ENCODE measurements at regions not wholly inside any gene's neighbourhood (a gene's known extent, or its start where the extent isn't known, plus 50 kb on each side); places are given as distances from the start of the nearest gene placed in this dataset.
A peak's percentile ranks its signal among the peaks of the same experiment; 100 is the strongest.

DNA sequence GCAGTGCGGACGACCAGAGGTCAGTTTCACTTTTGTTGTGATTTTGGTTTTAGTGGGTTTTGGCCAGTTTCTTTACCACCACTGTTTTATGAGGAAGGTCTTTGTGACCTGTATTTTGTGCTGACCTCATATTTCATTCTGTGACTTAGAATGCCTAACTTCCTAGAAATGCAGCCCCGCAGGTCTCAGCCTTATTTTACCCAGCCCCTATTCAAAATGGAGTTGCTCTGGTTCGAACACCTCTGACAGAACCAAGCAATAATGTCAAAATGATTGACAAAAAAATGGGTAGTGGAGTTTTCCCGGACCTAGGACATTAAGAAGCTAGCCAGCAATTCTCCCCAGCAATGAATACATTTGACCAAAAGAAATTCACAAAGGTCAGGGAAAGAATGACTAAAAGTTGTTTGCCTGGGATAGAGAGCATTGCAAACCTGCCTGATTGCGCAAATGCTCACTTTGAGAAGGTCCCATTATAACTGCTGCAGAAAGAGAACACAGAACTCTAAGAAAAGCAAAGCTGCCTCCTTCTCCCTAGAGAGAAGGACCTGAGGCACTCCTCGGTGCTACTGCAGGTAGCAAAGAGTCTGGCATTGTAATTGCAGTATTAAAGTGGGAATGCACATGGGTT, 288.8 kb downstream of the ADGB start:
- WGBS (ENCODE audit: insufficient coverage, low lambda C conversion rate): 100% methylated on average over 1 of the region's 7 CpGs
- no peak for DNase-seq
- no peak overlapping the region for H3K4me3 ChIP-seq (ENCODE audit: low read length)
- H3K4me1 ChIP-seq (ENCODE audit: control insufficient read depth, insufficient read depth, low read length): peaks cover 22% of the 10 kb centered on the region
- no peaks in the 10 kb centered on the region for H3K9me3 ChIP-seq (ENCODE audit: control insufficient read depth, low read depth, low read length)
- H3K36me3 ChIP-seq (ENCODE audit: control insufficient read depth, insufficient read depth, low read length): no peaks in the 10 kb centered on the region
- H3K27ac ChIP-seq (ENCODE audit: low read length): no peak overlapping the region
- no peaks in the 10 kb centered on the region for H3K27me3 ChIP-seq (ENCODE audit: control insufficient read depth, insufficient read depth, low read length)

DNA sequence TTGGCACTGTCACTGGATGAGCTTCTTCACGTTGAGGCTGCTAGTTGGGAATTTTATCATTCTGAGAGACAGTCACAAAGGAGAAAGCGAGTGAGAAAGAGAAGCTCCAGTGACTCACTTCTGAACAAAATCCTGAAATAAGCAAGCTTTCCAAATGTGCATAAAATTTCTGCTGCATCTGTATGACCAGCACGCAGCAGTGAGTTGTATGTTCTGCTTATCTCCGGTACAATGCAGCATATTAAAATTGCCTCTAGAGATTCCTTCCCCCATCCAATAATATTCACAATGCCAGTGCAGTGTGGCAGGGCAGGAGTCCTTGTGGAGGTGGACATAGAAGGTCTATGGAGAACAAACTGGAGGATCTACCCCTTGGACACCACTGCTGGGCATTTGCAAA, 290.5 kb downstream of the ADGB start:
- H3K9me3 ChIP-seq (ENCODE audit: control insufficient read depth, low read depth, low read length): no peaks in the 10 kb centered on the region
- no peaks in the 10 kb centered on the region for H3K36me3 ChIP-seq (ENCODE audit: control insufficient read depth, insufficient read depth, low read length)
- peaks cover 14% of the 10 kb centered on the region for H3K4me1 ChIP-seq (ENCODE audit: control insufficient read depth, insufficient read depth, low read length)
- no peak overlapping the region for H3K4me3 ChIP-seq (ENCODE audit: low read length)
- no peak for DNase-seq
- WGBS (ENCODE audit: insufficient coverage, low lambda C conversion rate): no CpG with 5 or more reads among the region's 4 CpGs
- H3K27me3 ChIP-seq (ENCODE audit: control insufficient read depth, insufficient read depth, low read length): no peaks in the 10 kb centered on the region
- H3K27ac ChIP-seq (ENCODE audit: low read length): no peak overlapping the region

DNA sequence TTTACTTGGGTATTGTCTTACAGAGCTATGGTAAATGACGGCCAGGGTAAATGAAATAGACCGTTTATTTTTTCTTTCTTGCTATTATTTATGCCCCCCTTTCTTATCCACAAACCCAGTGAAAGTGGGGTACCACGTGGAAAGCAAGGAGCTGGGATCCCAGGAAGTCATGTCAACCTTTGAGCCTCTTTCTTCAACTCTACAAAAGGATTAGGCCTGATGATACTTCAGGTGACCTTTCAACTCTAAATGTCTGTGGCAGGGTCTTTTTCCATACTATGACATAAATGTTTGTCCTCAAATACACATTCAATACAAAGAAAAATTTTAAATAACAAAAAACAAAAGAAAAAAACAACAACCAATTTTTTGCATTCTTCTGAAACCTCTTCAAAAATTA, 291.4 kb downstream of the ADGB start:
- no peaks in the 10 kb centered on the region for H3K27me3 ChIP-seq (ENCODE audit: control insufficient read depth, insufficient read depth, low read length)
- peaks cover 10% of the 10 kb centered on the region for H3K4me1 ChIP-seq (ENCODE audit: control insufficient read depth, insufficient read depth, low read length)
- no peak overlapping the region for H3K4me3 ChIP-seq (ENCODE audit: low read length)
- H3K9me3 ChIP-seq (ENCODE audit: control insufficient read depth, low read depth, low read length): no peaks in the 10 kb centered on the region
- DNase-seq: no peak
- no peaks in the 10 kb centered on the region for H3K36me3 ChIP-seq (ENCODE audit: control insufficient read depth, insufficient read depth, low read length)
- H3K27ac ChIP-seq (ENCODE audit: low read length): no peak overlapping the region
- no CpG with 5 or more reads among the region's 3 CpGs for WGBS (ENCODE audit: insufficient coverage, low lambda C conversion rate)

DNA sequence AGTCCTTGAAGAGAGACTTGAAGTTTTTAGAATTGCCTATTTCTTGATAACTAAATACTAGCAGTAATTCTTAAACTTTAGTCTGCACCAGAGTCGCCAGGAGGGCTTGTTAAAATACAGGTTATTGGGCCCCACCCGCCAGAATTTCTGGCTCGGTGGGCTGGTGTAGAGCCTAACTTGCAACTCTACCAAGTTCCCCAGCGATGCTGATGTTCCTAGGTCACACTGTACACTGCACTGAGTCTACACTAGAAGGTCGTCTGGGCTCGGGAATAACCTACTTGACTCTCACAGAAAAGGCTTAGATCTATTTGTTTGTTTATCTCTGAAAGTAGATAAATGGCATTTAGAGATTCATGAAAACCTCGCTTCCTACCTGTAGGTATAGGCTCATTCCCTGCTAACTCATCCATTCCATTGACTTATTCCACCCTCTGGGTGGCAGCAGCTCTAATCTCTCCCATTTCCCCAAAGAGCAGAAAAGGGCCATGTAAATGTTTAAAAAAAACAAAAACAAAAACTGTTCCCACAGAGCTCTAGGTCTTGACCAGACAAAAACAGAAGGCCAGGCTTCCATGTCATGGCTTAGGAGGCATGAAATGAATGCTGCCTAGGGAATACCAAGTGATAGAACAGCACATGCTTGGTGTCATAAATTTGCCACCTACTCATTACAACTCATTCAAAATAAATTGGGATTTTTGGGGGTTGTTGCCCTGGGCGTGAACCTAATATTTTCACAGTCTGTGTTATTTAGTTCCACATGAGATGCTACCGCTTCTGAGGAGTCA, 292.1 kb downstream of the ADGB start:
- no CpG with 5 or more reads among the region's 9 CpGs for WGBS (ENCODE audit: insufficient coverage, low lambda C conversion rate)
- H3K4me3 ChIP-seq (ENCODE audit: low read length): no peak overlapping the region

DNA sequence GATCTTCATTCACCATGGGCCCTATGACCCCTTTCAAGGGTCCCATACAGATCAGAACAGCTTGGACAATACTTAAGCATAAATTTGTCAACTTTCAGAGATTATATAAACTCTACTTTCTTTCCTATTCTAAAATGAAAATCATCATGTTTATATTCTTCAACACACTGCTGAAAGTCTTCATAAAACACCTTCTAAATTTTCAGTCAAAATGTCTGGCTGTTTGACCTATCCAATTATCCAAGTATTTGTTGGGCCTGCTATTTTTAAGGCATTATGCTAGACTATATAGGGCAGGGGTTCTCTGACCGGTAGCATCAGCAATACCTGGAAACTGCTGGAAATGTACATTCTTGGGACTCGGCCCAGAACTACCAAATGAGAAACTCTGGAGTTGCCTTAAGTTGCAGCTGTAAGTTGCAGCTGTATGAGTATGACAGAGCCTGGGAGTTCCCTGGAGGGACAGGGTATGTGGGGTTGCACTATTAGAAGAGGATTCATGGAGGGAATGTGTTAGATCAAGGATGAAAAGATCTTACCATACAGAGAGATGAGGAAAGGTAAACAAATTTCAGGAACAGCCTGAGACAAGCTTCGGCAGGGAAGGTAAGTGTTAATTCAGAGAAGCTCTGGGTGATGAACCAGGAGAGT, 293.0 kb downstream of the ADGB start:
- Histone ChIP-seq H3K4me3 (ENCODE audit: low read length) (no peak overlapping the region), H3K36me3 (ENCODE audit: control insufficient read depth, insufficient read depth, low read length) (no peaks in the 10 kb centered on the region), H3K4me1 (ENCODE audit: control insufficient read depth, insufficient read depth, low read length) (no peaks in the 10 kb centered on the region), H3K27me3 (ENCODE audit: control insufficient read depth, insufficient read depth, low read length) (no peaks in the 10 kb centered on the region), H3K27ac (ENCODE audit: low read length) (no peak overlapping the region), H3K9me3 (ENCODE audit: control insufficient read depth, low read depth, low read length) (no peaks in the 10 kb centered on the region)
- DNase-seq: no peak
- WGBS (ENCODE audit: insufficient coverage, low lambda C conversion rate): no CpG with 5 or more reads among the region's 3 CpGs

More for the DNA sequence above, 292.1 kb downstream of the ADGB start:
- H3K27ac ChIP-seq (ENCODE audit: low read length): no peak overlapping the region
- H3K27me3 ChIP-seq (ENCODE audit: control insufficient read depth, insufficient read depth, low read length): no peaks in the 10 kb centered on the region
- H3K9me3 ChIP-seq (ENCODE audit: control insufficient read depth, low read depth, low read length): no peaks in the 10 kb centered on the region
- no peak for DNase-seq
- peaks cover 5% of the 10 kb centered on the region for H3K4me1 ChIP-seq (ENCODE audit: control insufficient read depth, insufficient read depth, low read length)
- no peaks in the 10 kb centered on the region for H3K36me3 ChIP-seq (ENCODE audit: control insufficient read depth, insufficient read depth, low read length)

DNA sequence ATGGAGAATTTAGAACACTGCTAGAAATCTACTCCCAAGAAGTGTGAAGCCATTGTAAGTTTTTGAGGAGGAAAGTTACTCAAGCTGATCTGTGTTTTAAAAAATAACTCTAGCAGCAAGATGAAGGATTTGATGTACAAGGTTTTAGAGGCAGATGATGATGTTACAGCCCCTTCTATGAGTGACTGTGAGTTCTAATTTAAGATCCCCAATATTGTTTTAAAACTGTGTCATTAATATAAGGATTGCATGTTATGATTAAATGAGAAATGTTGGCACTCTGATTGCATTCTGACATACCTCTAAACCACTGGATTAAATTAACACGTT, 293.5 kb downstream of the ADGB start:
- no peaks in the 10 kb centered on the region for H3K27me3 ChIP-seq (ENCODE audit: control insufficient read depth, insufficient read depth, low read length)
- WGBS (ENCODE audit: insufficient coverage, low lambda C conversion rate): no CpG with 5 or more reads among the region's 1 CpG
- H3K36me3 ChIP-seq (ENCODE audit: control insufficient read depth, insufficient read depth, low read length): no peaks in the 10 kb centered on the region
- no peaks in the 10 kb centered on the region for H3K9me3 ChIP-seq (ENCODE audit: control insufficient read depth, low read depth, low read length)
- no peaks in the 10 kb centered on the region for H3K4me1 ChIP-seq (ENCODE audit: control insufficient read depth, insufficient read depth, low read length)
- DNase-seq: no peak
- H3K4me3 ChIP-seq (ENCODE audit: low read length): no peak overlapping the region
- no peak overlapping the region for H3K27ac ChIP-seq (ENCODE audit: low read length)

DNA sequence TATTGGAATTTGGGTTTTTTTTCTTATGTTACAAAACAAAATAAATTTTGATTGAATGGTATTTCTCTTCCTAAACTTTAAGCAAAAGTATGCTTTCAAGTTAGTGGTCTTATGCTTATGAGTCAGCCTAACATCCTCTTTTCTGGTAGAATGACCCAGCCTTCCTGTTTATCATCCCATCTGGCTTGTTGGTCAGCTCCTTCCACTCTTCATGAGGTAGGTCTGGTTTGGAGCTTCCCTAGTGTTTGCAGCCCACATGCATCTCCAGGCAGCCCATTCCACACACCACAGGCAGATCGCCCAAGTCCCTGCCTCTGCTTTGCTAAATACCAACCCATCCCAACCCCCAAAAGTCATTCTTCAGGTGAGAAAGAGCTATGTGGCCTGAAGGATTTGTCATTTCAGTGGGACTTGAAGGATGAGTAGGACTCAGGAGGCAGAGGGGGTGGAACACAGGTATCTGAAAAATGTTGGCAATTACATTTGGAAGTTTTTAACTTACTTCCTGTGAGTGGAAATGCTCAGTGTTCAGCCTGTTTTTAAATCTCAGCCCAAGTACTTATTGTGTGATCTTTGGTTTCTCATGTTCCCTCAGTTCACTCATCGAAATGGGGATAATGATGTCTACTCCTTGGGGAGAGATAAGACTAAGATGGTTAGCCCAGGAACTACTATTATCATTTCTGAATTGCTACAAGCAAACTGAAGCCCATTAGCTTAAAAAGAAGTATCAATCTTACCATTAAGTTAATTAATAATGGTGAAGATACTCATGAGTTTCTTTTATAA, 294.0 kb downstream of the ADGB start:
- Histone ChIP-seq H3K9me3 (ENCODE audit: control insufficient read depth, low read depth, low read length) (no peaks in the 10 kb centered on the region), H3K4me1 (ENCODE audit: control insufficient read depth, insufficient read depth, low read length) (no peaks in the 10 kb centered on the region), H3K27me3 (ENCODE audit: control insufficient read depth, insufficient read depth, low read length) (no peaks in the 10 kb centered on the region), H3K36me3 (ENCODE audit: control insufficient read depth, insufficient read depth, low read length) (no peaks in the 10 kb centered on the region), H3K4me3 (ENCODE audit: low read length) (no peak overlapping the region), H3K27ac (ENCODE audit: low read length) (no peak overlapping the region)
- DNase-seq: no peak
- WGBS (ENCODE audit: insufficient coverage, low lambda C conversion rate): no CpG with 5 or more reads among the region's 2 CpGs

DNA sequence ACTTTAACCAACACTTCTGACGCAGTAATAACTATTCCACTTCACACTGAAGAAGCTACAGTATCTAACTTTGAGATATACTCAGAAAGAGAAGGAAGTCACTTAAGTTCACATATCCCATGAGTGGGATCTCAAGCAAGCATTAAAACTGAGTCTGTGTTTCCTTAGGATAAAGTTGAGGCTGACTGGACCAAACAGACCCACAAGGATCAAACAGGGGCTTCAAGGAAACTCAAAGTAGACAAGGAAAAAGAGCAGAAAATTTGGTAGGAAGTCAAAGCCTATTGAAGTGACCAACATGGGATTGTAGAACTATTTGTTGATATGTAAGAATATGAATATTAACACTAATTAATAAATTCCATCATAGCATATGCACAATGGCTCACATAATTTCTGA, 294.9 kb downstream of the ADGB start:
- Histone ChIP-seq H3K4me3 (ENCODE audit: low read length) (no peak overlapping the region), H3K27ac (ENCODE audit: low read length) (no peak overlapping the region), H3K27me3 (ENCODE audit: control insufficient read depth, insufficient read depth, low read length) (no peaks in the 10 kb centered on the region), H3K9me3 (ENCODE audit: control insufficient read depth, low read depth, low read length) (no peaks in the 10 kb centered on the region), H3K36me3 (ENCODE audit: control insufficient read depth, insufficient read depth, low read length) (no peaks in the 10 kb centered on the region), H3K4me1 (ENCODE audit: control insufficient read depth, insufficient read depth, low read length) (no peaks in the 10 kb centered on the region)
- 86% methylated on average over 1 of the region's 1 CpG for WGBS (ENCODE audit: insufficient coverage, low lambda C conversion rate)
- no peak for DNase-seq

DNA sequence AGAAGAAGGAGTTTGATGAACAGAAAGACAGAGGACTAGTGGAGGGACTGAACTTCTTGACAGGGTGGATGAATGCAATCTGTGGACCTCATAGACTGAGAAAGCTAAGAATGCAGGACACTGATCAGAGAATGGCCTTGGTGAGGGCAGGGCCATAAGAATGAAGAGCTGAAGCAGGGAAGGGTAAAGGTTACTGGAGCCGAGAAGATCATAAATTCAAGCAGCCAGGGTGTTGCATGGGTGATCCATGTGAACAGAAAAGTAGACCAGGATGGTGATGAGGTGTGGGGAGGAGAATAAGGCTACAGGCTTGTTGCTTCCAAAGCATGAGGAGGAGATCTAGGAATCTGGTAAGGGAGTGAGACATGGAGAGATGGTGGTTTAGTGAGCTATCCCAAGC, 295.9 kb downstream of the ADGB start:
- 29% methylated on average over 1 of the region's 1 CpG for WGBS (ENCODE audit: insufficient coverage, low lambda C conversion rate)
- Histone ChIP-seq H3K27me3 (ENCODE audit: control insufficient read depth, insufficient read depth, low read length) (no peaks in the 10 kb centered on the region), H3K9me3 (ENCODE audit: control insufficient read depth, low read depth, low read length) (no peaks in the 10 kb centered on the region), H3K4me3 (ENCODE audit: low read length) (no peak overlapping the region), H3K4me1 (ENCODE audit: control insufficient read depth, insufficient read depth, low read length) (no peaks in the 10 kb centered on the region), H3K27ac (ENCODE audit: low read length) (no peak overlapping the region), H3K36me3 (ENCODE audit: control insufficient read depth, insufficient read depth, low read length) (no peaks in the 10 kb centered on the region)
- DNase-seq: peak in 1 of 2 donors; percentile 26

DNA sequence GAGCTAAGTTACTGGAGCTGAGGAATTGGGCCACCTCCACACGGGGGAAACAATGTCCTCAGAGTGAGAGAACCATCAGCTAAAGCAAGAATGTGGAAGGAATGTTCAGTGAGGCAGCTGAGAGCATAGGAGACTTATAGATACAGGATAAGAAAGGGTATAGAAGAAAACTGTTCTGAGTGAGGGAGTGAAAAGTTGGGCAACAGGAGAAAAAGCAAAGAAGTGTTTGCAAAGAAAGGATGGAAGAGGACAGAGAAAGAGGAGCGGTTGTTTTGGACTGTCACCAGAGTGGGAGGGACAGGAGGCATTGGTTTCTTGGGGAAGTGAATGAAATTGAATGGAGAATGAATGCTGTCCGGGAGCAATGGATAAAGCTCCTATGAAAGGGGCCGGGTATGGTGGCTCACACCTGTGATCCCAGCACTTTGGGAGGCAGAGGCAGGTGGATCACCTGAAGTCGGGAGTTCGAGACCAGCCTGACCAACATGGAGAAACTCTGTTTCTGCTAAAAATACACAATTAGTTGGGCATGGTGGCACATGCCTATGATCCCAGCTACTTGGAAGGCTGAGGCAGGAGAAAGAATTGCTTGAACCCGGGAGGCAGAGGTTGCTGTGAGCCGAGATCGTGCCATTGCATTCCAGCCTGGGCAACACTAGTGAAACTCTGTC, 296.5 kb downstream of the ADGB start:
- H3K4me3 ChIP-seq (ENCODE audit: low read length): no peak overlapping the region
- no peaks in the 10 kb centered on the region for H3K4me1 ChIP-seq (ENCODE audit: control insufficient read depth, insufficient read depth, low read length)
- H3K27ac ChIP-seq (ENCODE audit: low read length): no peak overlapping the region
- H3K27me3 ChIP-seq (ENCODE audit: control insufficient read depth, insufficient read depth, low read length): no peaks in the 10 kb centered on the region
- DNase-seq: no peak
- WGBS (ENCODE audit: insufficient coverage, low lambda C conversion rate): 100% methylated on average over 1 of the region's 9 CpGs
- no peaks in the 10 kb centered on the region for H3K36me3 ChIP-seq (ENCODE audit: control insufficient read depth, insufficient read depth, low read length)
- no peaks in the 10 kb centered on the region for H3K9me3 ChIP-seq (ENCODE audit: control insufficient read depth, low read depth, low read length)

Data from large intestine (tissue), 3 donors.